ENCODE measurements at regions not wholly inside any gene's neighbourhood (a gene's known extent, or its start where the extent isn't known, plus 50 kb on each side); places are given as distances from the start of the nearest gene placed in this dataset.

GRCh38 chr10:44807451-44807850, 103.7 kb upstream of the TMEM72 start:
- TF ChIP-seq ZNF274 (IDR thresholded peaks at IDR 0.05; ENCODE audit: low read depth, low read length) = no peak
- TF ChIP-seq YY1 (IDR thresholded peaks at IDR 0.05; ENCODE audit: insufficient read depth, insufficient read length) = no peak
